ENCODE measurements at regions not wholly inside any gene's neighbourhood (a gene's known extent, or its start where the extent isn't known, plus 50 kb on each side); places are given as distances from the start of the nearest gene placed in this dataset.

DNA sequence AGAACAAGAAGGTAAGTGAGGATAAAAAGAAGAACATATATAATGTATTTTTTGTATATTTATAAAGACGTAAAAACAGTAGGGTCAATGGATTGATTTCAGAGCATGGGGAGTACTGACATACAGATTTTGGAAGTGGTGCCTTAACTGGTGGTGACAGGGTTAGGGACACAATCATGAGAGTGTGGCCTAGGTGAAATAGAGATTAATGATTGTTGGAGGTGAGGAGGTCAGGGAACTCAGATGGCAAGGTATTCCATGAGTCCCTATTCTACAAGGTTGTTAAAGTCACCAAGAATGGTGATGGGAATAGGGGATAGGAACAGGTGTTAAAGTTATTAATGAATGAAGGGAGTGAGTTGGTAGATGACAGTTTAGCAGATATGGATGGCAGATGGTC is 210.8 kb downstream of the SEMA6A start:
- Histone ChIP-seq H3K27ac (ENCODE audit: low read depth in 1 of 2, low read length in 2 of 2) (no peak overlapping the region), H3K9ac (ENCODE audit: insufficient read depth, low read length, poor library complexity, severe bottlenecking) (no peak overlapping the region), H3K4me2 (replicated peaks; ENCODE audit: extremely low read depth, low read length, poor library complexity, severe bottlenecking) (no peak overlapping the region), H4K20me1 (ENCODE audit: insufficient read depth, low read length) (no peaks in the 10 kb centered on the region), H3K36me3 (replicated peaks in 1 of 2; ENCODE audit: control insufficient read depth in 1 of 2, insufficient read depth in 2 of 2, low read length in 2 of 2) (no peaks in the 10 kb centered on the region), H3K79me2 (ENCODE audit: insufficient read depth, low read length) (no peaks in the 10 kb centered on the region), H3K27me3 (ENCODE audit: control insufficient read depth in 2 of 2, insufficient read depth in 2 of 2, low read length in 2 of 2) (no peaks in the 10 kb centered on the region), H3K4me1 (ENCODE audit: control insufficient read depth in 1 of 2, insufficient read depth in 2 of 2, low read length in 2 of 2) (peaks cover 18 to 20% of the 10 kb centered on the region in 2 donors), H3K4me3 (replicated peaks in 1 of 3; ENCODE audit: low read depth in 2 of 3, low read length in 3 of 3) (no peak overlapping the region), H3K9me3 (replicated peaks in 1 of 2; ENCODE audit: control insufficient read depth in 1 of 2, insufficient read depth in 1 of 2, low read length in 2 of 2) (peaks cover 0 to 8% of the 10 kb centered on the region in 2 donors), H2AFZ (ENCODE audit: insufficient read depth, low read depth, low read length, poor library complexity, severe bottlenecking) (no peak overlapping the region)
- H3K9me3 Mint-ChIP-seq, result peaks cover 0 to 7% (median 3%) of the 10 kb centered on the region in 7 donors
- no peak overlapping the region for H3K4me3 Mint-ChIP-seq
- H3K27me3 Mint-ChIP-seq (ENCODE audit: low read depth in 3 of 3), result peaks cover 0 to 2% (median 0%) of the 10 kb centered on the region in 3 donors
- 100% methylated on average over 1 of the region's 1 CpG for WGBS (ENCODE audit: insufficient coverage)
- no peak for TF ChIP-seq CTCF (IDR thresholded peaks at IDR 0.05)
- no peak for DNase-seq
- H3K27ac Mint-ChIP-seq, result no peak overlapping the region
- peaks cover 10 to 12% of the 10 kb centered on the region in 2 donors for H3K36me3 Mint-ChIP-seq
- H3K4me1 Mint-ChIP-seq, result peaks cover 19% of the 10 kb centered on the region
- intact Hi-C loops (cut with micrococcal nuclease), result no loop called here

- Mint-ChIP-seq H3K36me3 (peaks cover 10 to 12% of the 10 kb centered on the region in 2 donors), H3K27ac (peak overlapping the region in 1 of 7 donors; percentile 54), H3K9me3 (peaks cover 0 to 7% (median 3%) of the 10 kb centered on the region in 7 donors), H3K4me1 (peaks cover 29% of the 10 kb centered on the region), H3K4me3 (no peak overlapping the region), H3K27me3 (ENCODE audit: low read depth in 3 of 3) (peaks cover 0 to 2% (median 0%) of the 10 kb centered on the region in 3 donors)
- peaks cover 23 to 25% of the 10 kb centered on the region in 2 donors for H3K4me1 ChIP-seq (ENCODE audit: control insufficient read depth in 1 of 2, insufficient read depth in 2 of 2, low read length in 2 of 2)
- DNase-seq, result no peak
- no peak overlapping the region for H3K9ac ChIP-seq (ENCODE audit: insufficient read depth, low read length, poor library complexity, severe bottlenecking)
- H4K20me1 ChIP-seq (ENCODE audit: insufficient read depth, low read length), result no peaks in the 10 kb centered on the region
- WGBS (ENCODE audit: insufficient coverage), result 100% methylated on average over 1 of the region's 6 CpGs
- no peaks in the 10 kb centered on the region for H3K79me2 ChIP-seq (ENCODE audit: insufficient read depth, low read length)
- peaks cover 0 to 8% of the 10 kb centered on the region in 2 donors for H3K9me3 ChIP-seq (replicated peaks in 1 of 2; ENCODE audit: control insufficient read depth in 1 of 2, insufficient read depth in 1 of 2, low read length in 2 of 2)
- intact Hi-C loops (cut with micrococcal nuclease), result no loop called here
- no peak overlapping the region for H3K4me3 ChIP-seq (replicated peaks in 1 of 3; ENCODE audit: low read depth in 2 of 3, low read length in 3 of 3)
- no peak overlapping the region for H3K27ac ChIP-seq (ENCODE audit: low read depth in 1 of 2, low read length in 2 of 2)
- no peak overlapping the region for H3K4me2 ChIP-seq (replicated peaks; ENCODE audit: extremely low read depth, low read length, poor library complexity, severe bottlenecking)
- no peak for TF ChIP-seq CTCF (IDR thresholded peaks at IDR 0.05)
- no peaks in the 10 kb centered on the region for H3K36me3 ChIP-seq (replicated peaks in 1 of 2; ENCODE audit: control insufficient read depth in 1 of 2, insufficient read depth in 2 of 2, low read length in 2 of 2)
- no peaks in the 10 kb centered on the region for H3K27me3 ChIP-seq (ENCODE audit: control insufficient read depth in 2 of 2, insufficient read depth in 2 of 2, low read length in 2 of 2)
- H2AFZ ChIP-seq (ENCODE audit: insufficient read depth, low read depth, low read length, poor library complexity, severe bottlenecking), result no peak overlapping the region
Measured at GRCh38 chr5:116361979-116362577, 212.5 kb downstream of the SEMA6A start.
